Tibial artery (tissue), 4 donors: ENCODE measurements at regions not wholly inside any gene's neighbourhood (a gene's known extent, or its start where the extent isn't known, plus 50 kb on each side); places are given as distances from the start of the nearest gene placed in this dataset.

Source experiments
- DNase-seq, 2 donors: peaks; one replicate each; pipeline ENCODE4 v3.0.0-alpha.2; 2019
- H3K27ac ChIP-seq, 2 donors: fragments of 200-600 bp; sonication (generic) in 1 of 2; 1 replicate in 1 of 2; 2 replicates in 1 of 2; pipeline ENCODE4 v1.5.1; 2018 to 2019; ENCODE audit warnings: mild to moderate bottlenecking in 1 of 2
- H3K27me3 ChIP-seq, 2 donors: fragments of 200-600 bp; sonication (generic) in 1 of 2; one replicate each; pipeline versions ENCODE4 v1.5.1 to v1.6.0; 2016 to 2019
- H3K36me3 ChIP-seq, 3 donors: fragments of 200-600 bp; sonication (generic) in 2 of 3; one replicate each; pipeline ENCODE4 v1.5.1; 2016 to 2019; ENCODE audit warnings: mild to moderate bottlenecking in 2 of 3
- H3K4me1 ChIP-seq, 4 donors: fragments of 200-600 bp; sonication (generic) in 2 of 4; 1 replicate in 3 of 4; 2 replicates in 1 of 4; pipeline ENCODE4 v1.5.1; 2016 to 2019
- H3K4me3 ChIP-seq, 2 donors: fragments of 200-600 bp; sonication (generic) in 1 of 2; 1 replicate in 1 of 2; 2 replicates in 1 of 2; pipeline ENCODE4 v1.5.1; 2018 to 2019; ENCODE audit warnings: mild to moderate bottlenecking in 2 of 2
- H3K9me3 ChIP-seq, 3 donors: fragments of 200-600 bp; sonication (generic) in 1 of 3; one replicate each; pipeline ENCODE4 v1.5.1; 2016 to 2019
- intact Hi-C: fragments of 100-400 bp; cut with DNase I; formaldehyde crosslinking; loops from one replicate; pipeline ENCODE4 v1.15.0; 2023; ENCODE audit warnings: low total_unique reads
- TF ChIP-seq, protein P1 (sequence below), 2 experiments: fragments of 200-600 bp in 1 of 2; fragments of 450-650 bp in 1 of 2; IDR thresholded peaks; one replicate each; pipeline ENCODE4 v1.5.1; 2017 to 2019; ENCODE audit warnings: antibody characterized with exemption in 2 of 2, mild to moderate bottlenecking in 1 of 2, moderate library complexity in 1 of 2

DNA sequence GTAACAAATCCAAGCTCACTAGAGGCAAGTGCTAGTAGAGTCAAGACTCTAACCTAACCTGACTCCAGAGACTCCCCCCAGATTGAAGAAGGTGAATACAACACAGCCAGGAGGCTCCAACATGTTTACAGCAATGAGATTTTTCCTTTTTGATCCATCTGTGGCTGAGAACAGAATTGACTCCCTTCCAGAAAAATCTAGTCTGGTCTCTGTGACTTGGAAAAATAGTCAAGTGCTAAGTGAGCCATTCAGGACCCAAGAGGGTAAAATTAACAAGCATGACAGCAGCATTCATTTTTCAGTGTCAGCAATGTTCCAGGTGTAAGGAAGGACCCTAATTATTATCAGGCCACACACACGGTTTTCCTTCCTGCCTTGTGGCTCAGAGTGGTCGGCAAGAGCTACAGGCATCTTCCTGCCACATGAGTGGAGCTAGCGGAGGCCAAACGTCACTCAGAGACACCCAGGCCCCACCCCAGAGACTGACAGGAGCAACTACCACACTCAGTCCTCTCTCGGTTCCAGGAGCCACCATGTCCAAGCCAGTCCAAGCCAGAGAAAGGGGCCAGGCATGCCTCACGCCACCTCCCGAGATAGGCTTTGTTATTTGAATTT is 395.1 kb downstream of the FOXO1 start:
- Histone ChIP-seq H3K36me3 (no peaks in the 10 kb centered on the region), H3K4me1 (peaks cover 0 to 36% (median 24%) of the 10 kb centered on the region in 4 donors), H3K4me3 (no peak overlapping the region), H3K27ac (peak overlapping the region; percentile 74 to 82), H3K27me3 (no peaks in the 10 kb centered on the region), H3K9me3 (no peaks in the 10 kb centered on the region)
- TF ChIP-seq, protein P1, sequence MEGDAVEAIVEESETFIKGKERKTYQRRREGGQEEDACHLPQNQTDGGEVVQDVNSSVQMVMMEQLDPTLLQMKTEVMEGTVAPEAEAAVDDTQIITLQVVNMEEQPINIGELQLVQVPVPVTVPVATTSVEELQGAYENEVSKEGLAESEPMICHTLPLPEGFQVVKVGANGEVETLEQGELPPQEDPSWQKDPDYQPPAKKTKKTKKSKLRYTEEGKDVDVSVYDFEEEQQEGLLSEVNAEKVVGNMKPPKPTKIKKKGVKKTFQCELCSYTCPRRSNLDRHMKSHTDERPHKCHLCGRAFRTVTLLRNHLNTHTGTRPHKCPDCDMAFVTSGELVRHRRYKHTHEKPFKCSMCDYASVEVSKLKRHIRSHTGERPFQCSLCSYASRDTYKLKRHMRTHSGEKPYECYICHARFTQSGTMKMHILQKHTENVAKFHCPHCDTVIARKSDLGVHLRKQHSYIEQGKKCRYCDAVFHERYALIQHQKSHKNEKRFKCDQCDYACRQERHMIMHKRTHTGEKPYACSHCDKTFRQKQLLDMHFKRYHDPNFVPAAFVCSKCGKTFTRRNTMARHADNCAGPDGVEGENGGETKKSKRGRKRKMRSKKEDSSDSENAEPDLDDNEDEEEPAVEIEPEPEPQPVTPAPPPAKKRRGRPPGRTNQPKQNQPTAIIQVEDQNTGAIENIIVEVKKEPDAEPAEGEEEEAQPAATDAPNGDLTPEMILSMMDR (IDR thresholded peaks at IDR 0.05): no peak
- intact Hi-C loops: no loop called here
- peak; percentile 43 to 77 for DNase-seq

DNA sequence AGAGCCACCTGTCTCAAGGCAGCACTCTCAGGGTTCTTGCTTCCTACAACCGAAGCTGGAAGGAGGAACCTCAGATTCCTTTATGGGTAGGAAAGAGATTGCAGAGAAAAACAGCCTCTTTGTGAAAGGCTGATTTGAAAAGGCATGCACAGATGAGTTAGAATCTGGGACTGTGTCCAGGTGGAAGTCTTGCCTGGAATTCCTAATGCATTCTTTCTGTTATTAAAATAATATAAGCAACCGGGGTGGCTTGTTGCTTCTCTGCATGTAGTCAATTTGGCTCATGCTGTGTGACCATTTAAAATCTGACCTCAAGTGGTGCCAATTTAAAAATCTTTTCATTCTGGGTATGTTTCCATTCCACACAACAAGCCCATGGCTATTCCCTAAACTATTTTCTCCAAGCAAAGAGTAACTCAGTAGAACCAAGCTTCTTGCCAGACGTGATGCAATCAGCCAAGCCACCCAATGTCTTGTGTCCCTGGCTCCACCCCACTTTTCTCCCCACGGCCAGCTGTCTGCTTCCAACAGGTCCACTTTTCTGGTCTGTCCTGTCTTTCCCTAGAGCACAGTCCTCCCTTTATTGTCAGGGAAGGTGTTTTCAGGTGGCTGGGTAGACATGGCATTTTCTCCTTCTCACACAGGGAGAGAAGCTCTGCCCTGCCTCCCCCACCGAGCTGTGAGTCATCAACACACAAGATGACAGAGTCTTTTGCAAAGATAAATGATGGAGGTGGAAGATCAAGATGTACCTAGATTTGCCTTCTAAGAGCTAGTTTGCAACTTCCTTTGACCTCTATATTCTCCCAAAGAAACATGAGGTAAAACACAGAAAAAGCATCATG is 394.3 kb downstream of the FOXO1 start:
- Histone ChIP-seq H3K4me3 (no peak overlapping the region), H3K27me3 (no peaks in the 10 kb centered on the region), H3K27ac (peak overlapping the region; percentile 74 to 82), H3K4me1 (peaks cover 0 to 36% (median 24%) of the 10 kb centered on the region in 4 donors), H3K9me3 (no peaks in the 10 kb centered on the region), H3K36me3 (no peaks in the 10 kb centered on the region)
- TF ChIP-seq, protein P1 (IDR thresholded peaks at IDR 0.05): no peak
- DNase-seq: peak; percentile 91 to 92
- intact Hi-C loops: no loop called here

DNA sequence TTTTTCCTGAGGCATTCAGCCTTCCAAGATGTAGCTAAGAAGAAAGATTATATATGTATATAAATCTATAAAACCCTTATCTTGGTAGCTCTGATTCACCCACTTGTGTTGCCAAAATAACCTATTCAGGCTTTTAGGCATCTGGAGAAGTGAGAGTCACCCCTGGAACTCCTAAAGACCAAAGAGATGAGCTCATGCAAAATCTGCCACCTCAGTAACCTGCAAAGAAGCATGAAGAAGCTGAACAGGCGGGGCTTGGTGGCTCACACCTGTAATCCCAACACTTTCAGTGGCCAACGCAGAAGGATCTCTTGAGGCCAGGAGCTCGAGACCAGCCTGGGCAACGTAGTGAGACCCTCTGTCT is 393.7 kb downstream of the FOXO1 start:
- Histone ChIP-seq H3K4me1 (peaks cover 0 to 36% (median 24%) of the 10 kb centered on the region in 4 donors), H3K27me3 (no peaks in the 10 kb centered on the region), H3K27ac (peak overlapping the region; percentile 74 to 82), H3K4me3 (no peak overlapping the region), H3K36me3 (no peaks in the 10 kb centered on the region), H3K9me3 (no peaks in the 10 kb centered on the region)
- TF ChIP-seq, protein P1 (IDR thresholded peaks at IDR 0.05): no peak
- no peak for DNase-seq
- intact Hi-C loops: no loop called here

DNA sequence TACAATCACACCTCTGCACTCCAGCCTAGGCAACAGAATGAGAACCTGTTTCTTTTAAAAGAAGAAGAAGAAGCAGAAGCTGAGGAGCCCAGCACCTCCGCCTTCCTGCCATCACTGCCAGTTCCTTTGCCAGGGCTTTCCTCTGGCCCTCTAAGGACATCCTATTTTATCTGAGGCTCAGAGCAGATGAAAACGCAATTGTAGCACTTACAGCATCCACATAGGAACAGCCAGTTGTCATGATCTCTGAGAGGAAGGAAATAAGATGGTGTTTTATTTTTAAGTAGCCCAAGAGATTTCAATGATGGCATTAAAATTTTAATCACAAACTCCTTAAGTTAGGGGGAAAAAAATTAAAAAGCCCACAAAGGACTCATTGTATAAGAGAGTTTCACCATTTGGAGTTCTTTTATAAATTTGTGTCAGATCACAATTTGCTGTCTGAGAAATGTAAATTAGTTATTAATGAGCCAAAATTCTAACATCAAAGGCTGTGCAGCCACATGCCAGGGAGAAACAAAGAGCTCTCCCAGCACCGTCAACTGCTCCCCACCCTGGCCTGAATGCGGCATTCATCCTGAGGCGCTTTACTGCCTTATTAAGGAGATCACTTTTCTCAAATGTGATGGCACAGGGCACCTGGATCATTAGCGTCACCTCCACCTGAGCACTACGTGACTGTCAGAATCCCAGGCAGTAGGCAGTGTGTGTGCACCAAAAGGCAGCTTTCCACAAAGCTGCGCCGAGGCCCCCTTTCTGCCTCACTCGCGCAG is 393.0 kb downstream of the FOXO1 start:
- Histone ChIP-seq H3K4me3 (no peak overlapping the region), H3K4me1 (peaks cover 0 to 36% (median 24%) of the 10 kb centered on the region in 4 donors), H3K9me3 (no peaks in the 10 kb centered on the region), H3K36me3 (no peaks in the 10 kb centered on the region), H3K27me3 (no peaks in the 10 kb centered on the region), H3K27ac (peak overlapping the region; percentile 74 to 82)
- intact Hi-C loops: no loop called here
- no peak for DNase-seq
- TF ChIP-seq, protein P1 (IDR thresholded peaks at IDR 0.05): no peak

DNA sequence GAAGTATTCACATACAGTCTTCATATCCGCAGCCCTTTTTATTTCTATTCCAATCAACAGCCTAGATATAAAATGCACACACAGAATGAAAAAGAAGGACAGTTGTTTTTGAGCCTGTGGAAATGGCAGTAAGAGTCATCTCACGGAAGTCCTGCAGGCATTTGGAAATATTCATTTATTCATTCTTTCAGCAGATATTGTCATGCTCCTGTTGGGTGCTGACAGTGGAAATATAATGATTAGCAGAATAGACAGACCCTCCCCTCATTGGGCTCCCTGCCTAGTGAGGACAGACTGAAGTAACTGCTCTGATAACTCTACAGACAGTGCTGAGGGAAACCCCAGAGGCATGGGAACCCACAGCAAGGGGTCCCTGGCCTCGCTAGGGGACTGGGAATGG is 392.3 kb downstream of the FOXO1 start:
- DNase-seq: no peak
- intact Hi-C loops: no loop called here

More for the DNA sequence above, 392.3 kb downstream of the FOXO1 start:
- Histone ChIP-seq H3K4me3 (no peak overlapping the region), H3K4me1 (peaks cover 0 to 36% (median 24%) of the 10 kb centered on the region in 4 donors), H3K9me3 (no peaks in the 10 kb centered on the region), H3K36me3 (no peaks in the 10 kb centered on the region), H3K27ac (peak overlapping the region in 1 of 2 donors; percentile 74), H3K27me3 (no peaks in the 10 kb centered on the region)
- TF ChIP-seq, protein P1 (IDR thresholded peaks at IDR 0.05): no peak
